Body of pancreas (tissue), 4 donors: ENCODE measurements at regions not wholly inside any gene's neighbourhood (a gene's known extent, or its start where the extent isn't known, plus 50 kb on each side); places are given as distances from the start of the nearest gene placed in this dataset.

ENCODE experiments used
- ATAC-seq: fragments of 150-250 bp; one replicate; pipeline ENCODE4 v1.9.1; 2016
- DNase-seq, 4 donors: peaks; one replicate each; pipeline ENCODE4 v3.0.0-alpha.2; 2019
- H3K27ac ChIP-seq, 4 donors: fragments of 200-600 bp; sonication (generic); 1 replicate in 3 of 4; 2 replicates in 1 of 4; pipeline versions ENCODE4 v1.5.1 to v1.6.1; 2016 to 2019; ENCODE audit warnings: mild to moderate bottlenecking in 1 of 4, mixed read lengths in 1 of 4, moderate library complexity in 1 of 4
- H3K27me3 ChIP-seq, 2 donors: fragments of 200-600 bp; sonication (generic); one replicate each; pipeline ENCODE4 v1.6.0; 2016; ENCODE audit warnings: mild to moderate bottlenecking in 1 of 2
- H3K36me3 ChIP-seq, 2 donors: fragments of 200-600 bp; sonication (generic); replicated peaks in 1 of 2; 2 replicates each; pipeline ENCODE4 v1.5.1; 2016; ENCODE audit warnings: low read depth in 2 of 2; ENCODE audit not compliant: insufficient read depth in 1 of 2
- H3K4me1 ChIP-seq: fragments of 200-600 bp; sonication (generic); one replicate; pipeline ENCODE4 v1.6.0; 2016
- H3K4me3 ChIP-seq, 2 donors: fragments of 200-600 bp; sonication (generic); 1 replicate in 1 of 2; 2 replicates in 1 of 2; pipeline ENCODE4 v1.5.1; 2016 to 2019
- H3K9me3 ChIP-seq, 3 donors: fragments of 200-600 bp; sonication (generic); 1 replicate in 2 of 3; 2 replicates in 1 of 3; pipeline ENCODE4 v1.5.1; 2016
- POLR2A ChIP-seq, 3 donors: fragments of 450-650 bp; IDR thresholded peaks; one replicate each; pipeline ENCODE4 v1.6.1; 2016; ENCODE audit warnings: antibody characterized with exemption in 3 of 3, mild to moderate bottlenecking in 2 of 3
- WGBS, 2 donors: methylation state at CpG; one replicate each; pipeline ENCODE4 v1.1.5; 2017; 5-methylcytosine and 5-hydroxymethylcytosine counted together
- intact Hi-C: fragments of 100-400 bp; cut with DNase I; formaldehyde crosslinking; loops from one replicate; pipeline ENCODE4 v1.15.1; 2023
- TF ChIP-seq, protein P1 (sequence below), 7 experiments: fragments of 450-650 bp in 4 of 7; fragments of 200-600 bp in 3 of 7; sonication (generic) in 3 of 7; IDR thresholded peaks; one replicate each; pipeline ENCODE4 v1.5.1; 2016 to 2019; ENCODE audit warnings: antibody characterized with exemption in 7 of 7

DNA sequence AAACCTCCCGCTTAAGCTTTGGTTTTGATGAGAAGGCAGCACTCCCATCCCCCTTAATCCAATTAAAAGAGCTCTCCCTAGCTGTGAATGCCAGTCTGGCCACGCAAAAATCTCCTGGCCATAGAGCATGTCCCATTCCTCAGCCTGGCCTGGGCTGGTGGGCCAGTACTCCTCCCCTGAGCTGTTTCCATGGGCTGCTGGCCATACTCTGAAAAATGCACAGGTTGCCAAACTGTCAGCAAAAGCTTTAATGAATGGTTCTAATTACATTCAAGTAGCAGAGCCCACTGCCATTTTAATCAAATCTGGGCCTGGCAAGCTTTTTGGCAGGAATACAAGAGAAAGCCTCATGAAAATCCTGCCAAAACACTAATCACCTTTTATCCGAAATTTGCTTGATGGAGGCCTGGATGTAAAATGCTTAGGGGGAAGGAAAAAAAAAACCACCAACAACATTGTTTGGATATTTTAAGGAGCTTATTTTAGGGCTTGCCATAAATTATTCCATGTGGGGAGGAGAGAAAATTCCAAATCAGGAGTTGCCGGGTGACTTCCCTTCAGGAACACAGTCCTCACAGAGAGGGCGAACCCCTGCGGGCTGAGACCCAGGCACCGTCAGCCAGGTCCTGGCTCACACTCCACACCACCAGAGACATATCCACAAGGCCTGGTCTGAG lies 243.3 kb downstream of the SEC61B start:
- DNase-seq = no peak

DNA sequence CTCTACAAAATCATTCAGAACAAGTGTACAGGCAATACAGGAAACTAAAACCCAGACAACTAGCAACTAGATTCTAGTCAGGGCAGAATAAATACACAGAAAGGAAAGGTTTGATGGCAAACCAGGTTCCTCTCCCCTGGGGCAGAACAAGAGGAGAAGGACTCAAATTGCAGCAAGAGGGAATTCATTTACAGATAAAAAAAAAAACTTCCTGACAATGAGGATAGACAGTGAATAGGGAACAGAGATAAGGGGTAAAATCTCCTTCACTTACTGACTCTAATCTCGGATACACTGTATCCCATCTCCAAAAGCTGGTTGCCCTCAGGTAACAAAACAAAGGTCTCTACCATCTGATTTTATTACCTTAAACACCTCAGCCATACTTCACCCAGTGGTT lies 244.0 kb downstream of the SEC61B start:
- Histone ChIP-seq H3K4me1 (no peaks in the 10 kb centered on the region), H3K4me3 (no peak overlapping the region), H3K36me3 (no peaks in the 10 kb centered on the region), H3K27ac (no peak overlapping the region), H3K27me3 (no peaks in the 10 kb centered on the region), H3K9me3 (no peaks in the 10 kb centered on the region)
- intact Hi-C loops = no loop called here
- ATAC-seq (no peak), DNase-seq (no peak)
- TF ChIP-seq, protein P1, sequence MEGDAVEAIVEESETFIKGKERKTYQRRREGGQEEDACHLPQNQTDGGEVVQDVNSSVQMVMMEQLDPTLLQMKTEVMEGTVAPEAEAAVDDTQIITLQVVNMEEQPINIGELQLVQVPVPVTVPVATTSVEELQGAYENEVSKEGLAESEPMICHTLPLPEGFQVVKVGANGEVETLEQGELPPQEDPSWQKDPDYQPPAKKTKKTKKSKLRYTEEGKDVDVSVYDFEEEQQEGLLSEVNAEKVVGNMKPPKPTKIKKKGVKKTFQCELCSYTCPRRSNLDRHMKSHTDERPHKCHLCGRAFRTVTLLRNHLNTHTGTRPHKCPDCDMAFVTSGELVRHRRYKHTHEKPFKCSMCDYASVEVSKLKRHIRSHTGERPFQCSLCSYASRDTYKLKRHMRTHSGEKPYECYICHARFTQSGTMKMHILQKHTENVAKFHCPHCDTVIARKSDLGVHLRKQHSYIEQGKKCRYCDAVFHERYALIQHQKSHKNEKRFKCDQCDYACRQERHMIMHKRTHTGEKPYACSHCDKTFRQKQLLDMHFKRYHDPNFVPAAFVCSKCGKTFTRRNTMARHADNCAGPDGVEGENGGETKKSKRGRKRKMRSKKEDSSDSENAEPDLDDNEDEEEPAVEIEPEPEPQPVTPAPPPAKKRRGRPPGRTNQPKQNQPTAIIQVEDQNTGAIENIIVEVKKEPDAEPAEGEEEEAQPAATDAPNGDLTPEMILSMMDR (IDR thresholded peaks at IDR 0.05) = no peak
- TF ChIP-seq POLR2A (IDR thresholded peaks at IDR 0.05) = no peak
- 73 to 83% methylated on average over 1 of the region's 1 CpG for WGBS, 2 donors

More for the DNA sequence above, 243.3 kb downstream of the SEC61B start:
- H3K27me3 ChIP-seq = no peaks in the 10 kb centered on the region
- WGBS, 2 donors = 67 to 80% methylated on average over 7 of the region's 7 CpGs
- H3K9me3 ChIP-seq = no peaks in the 10 kb centered on the region
- intact Hi-C loops = no loop called here
- no peaks in the 10 kb centered on the region for H3K4me1 ChIP-seq
- ATAC-seq = no peak
- no peak overlapping the region for H3K27ac ChIP-seq
- TF ChIP-seq POLR2A (IDR thresholded peaks at IDR 0.05) = no peak
- TF ChIP-seq, protein P1 (IDR thresholded peaks at IDR 0.05) = no peak
- no peaks in the 10 kb centered on the region for H3K36me3 ChIP-seq
- H3K4me3 ChIP-seq = no peak overlapping the region

DNA sequence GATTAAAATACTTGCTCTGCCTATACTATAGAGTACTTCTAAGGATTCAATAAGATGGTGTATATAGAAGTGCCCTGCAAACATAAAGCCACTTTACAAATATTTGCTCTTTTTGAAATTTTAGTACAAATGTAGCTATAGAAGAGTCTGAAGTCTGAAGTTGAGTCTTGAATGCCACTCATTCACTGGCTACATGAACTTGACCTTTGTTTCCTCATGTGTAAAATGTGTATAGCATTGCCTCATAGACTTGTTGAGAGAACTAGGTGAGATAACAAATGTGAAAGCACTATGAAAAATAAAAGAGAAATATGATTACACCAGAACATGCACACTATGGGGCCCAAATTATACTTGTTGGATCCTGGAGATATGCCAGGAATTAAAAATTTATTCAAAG lies 244.7 kb downstream of the SEC61B start:
- Histone ChIP-seq H3K4me3 (no peak overlapping the region), H3K27ac (no peak overlapping the region), H3K4me1 (no peaks in the 10 kb centered on the region), H3K9me3 (no peaks in the 10 kb centered on the region), H3K27me3 (no peaks in the 10 kb centered on the region), H3K36me3 (no peaks in the 10 kb centered on the region)
- DNase-seq (no peak), ATAC-seq (no peak)
- TF ChIP-seq, protein P1 (IDR thresholded peaks at IDR 0.05) = no peak
- no peak for TF ChIP-seq POLR2A (IDR thresholded peaks at IDR 0.05)
- intact Hi-C loops = no loop called here

DNA sequence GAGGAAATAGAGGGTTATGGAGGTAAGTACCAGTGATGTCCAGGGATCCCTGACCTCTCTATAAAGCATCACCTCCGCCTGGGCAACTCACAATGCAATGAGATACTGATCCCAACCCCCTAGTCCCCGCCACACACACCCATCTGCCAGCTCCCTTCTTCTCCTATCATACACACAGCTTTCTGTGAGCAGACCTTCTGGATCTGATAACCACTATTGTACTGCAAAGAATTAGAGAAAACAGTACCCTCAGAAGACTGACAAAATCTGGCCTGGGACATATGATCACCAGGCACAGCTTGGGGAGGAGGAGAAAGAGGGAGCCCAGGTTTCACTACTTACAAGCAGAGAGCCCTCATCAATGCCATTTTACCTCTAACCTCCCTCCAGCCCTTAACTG lies 249.0 kb downstream of the SEC61B start:
- Histone ChIP-seq H3K4me3 (no peak overlapping the region), H3K27me3 (no peaks in the 10 kb centered on the region), H3K4me1 (no peaks in the 10 kb centered on the region), H3K27ac (no peak overlapping the region), H3K36me3 (no peaks in the 10 kb centered on the region), H3K9me3 (no peaks in the 10 kb centered on the region)
- intact Hi-C loops = no loop called here
- TF ChIP-seq, protein P1 (IDR thresholded peaks at IDR 0.05) = no peak
- no peak for TF ChIP-seq POLR2A (IDR thresholded peaks at IDR 0.05)
- DNase-seq (no peak), ATAC-seq (no peak)
- whole genome bisulfite sequencing, 2 donors = 79 to 85% methylated on average over 2 of the region's 2 CpGs

DNA sequence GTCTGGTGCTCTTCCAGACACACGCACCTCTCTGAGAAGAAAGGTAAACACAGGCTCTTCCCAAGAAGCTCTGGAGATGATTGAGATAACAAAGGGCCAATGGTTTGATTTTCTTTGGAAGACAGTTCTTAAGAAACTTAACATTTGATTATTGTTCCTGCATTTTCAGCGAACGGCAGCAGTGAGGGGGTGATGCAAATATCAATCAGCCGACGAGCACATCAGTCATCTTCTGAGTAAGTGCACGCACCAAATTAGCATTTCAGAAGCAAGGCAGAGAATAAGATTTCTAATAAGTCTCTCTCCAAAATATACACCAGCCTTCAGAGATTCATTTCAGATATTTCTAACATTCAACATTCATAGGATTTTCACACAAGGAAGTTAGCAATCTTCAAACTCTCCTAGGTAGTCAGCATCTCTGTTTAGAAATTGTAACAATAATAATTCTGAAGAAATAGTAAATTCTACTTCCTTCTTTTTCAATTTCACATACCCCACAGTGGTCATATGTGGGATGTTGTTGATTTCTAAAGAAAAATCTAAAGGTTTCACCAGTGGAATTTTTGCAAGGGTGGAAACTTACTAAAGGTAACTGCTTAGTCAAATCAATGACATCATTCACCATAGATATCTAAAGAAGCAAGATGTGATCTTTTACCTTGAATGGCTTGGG lies 250.3 kb downstream of the SEC61B start:
- H3K4me1 ChIP-seq = no peaks in the 10 kb centered on the region
- H3K9me3 ChIP-seq = no peaks in the 10 kb centered on the region
- intact Hi-C loops = no loop called here
- no peak overlapping the region for H3K4me3 ChIP-seq
- DNase-seq (no peak), ATAC-seq (no peak)
- 56 to 68% methylated on average over 6 of the region's 6 CpGs for WGBS, 2 donors
- H3K36me3 ChIP-seq = no peaks in the 10 kb centered on the region
- H3K27ac ChIP-seq = no peak overlapping the region
- H3K27me3 ChIP-seq = no peaks in the 10 kb centered on the region
- TF ChIP-seq POLR2A (IDR thresholded peaks at IDR 0.05) = no peak
- TF ChIP-seq, protein P1 (IDR thresholded peaks at IDR 0.05) = no peak
